Inferior parietal cortex (tissue), 1 donor: ENCODE measurements at regions not wholly inside any gene's neighbourhood (a gene's known extent, or its start where the extent isn't known, plus 50 kb on each side); places are given as distances from the start of the nearest gene placed in this dataset.

Experiments used
- DNase-seq: peaks from one replicate; pipeline ENCODE4 v3.0.0-alpha.2; 2016; ENCODE audit errors: extremely low spot score

GRCh38 chr7:113968713-113969112 is 49.9 kb upstream of the PPP1R3A start:
- no peak for DNase-seq
